ENCODE measurements at regions not wholly inside any gene's neighbourhood (a gene's known extent, or its start where the extent isn't known, plus 50 kb on each side); places are given as distances from the start of the nearest gene placed in this dataset.

GRCh38 chr12:22788913-22789312, 163.9 kb downstream of the ETNK1 start:
- DNase-seq, result no peak

GRCh38 chr12:22792138-22792537, 167.2 kb downstream of the ETNK1 start:
- no peaks in the 10 kb centered on the region for H3K4me1 ChIP-seq (ENCODE audit: low read depth)
- TF ChIP-seq CTCF (IDR thresholded peaks at IDR 0.05), result no peak
- ATAC-seq (no peak), DNase-seq (no peak)
- no peaks in the 10 kb centered on the region for H3K9me3 ChIP-seq
- no peak overlapping the region for H3K4me3 ChIP-seq
- intact Hi-C loops (cut with DNase I, micrococcal nuclease), result no loop called here
- H3K36me3 ChIP-seq (ENCODE audit: low read depth), result no peaks in the 10 kb centered on the region

More at GRCh38 chr12:22788913-22789312, 163.9 kb downstream of the ETNK1 start:
- H3K9me3 ChIP-seq, result no peaks in the 10 kb centered on the region
- no peaks in the 10 kb centered on the region for H3K4me1 ChIP-seq (ENCODE audit: low read depth)
- H3K36me3 ChIP-seq (ENCODE audit: low read depth), result no peaks in the 10 kb centered on the region
- intact Hi-C loops (cut with DNase I, micrococcal nuclease), result no loop called here
- no peak for ATAC-seq
- no peak for TF ChIP-seq CTCF (IDR thresholded peaks at IDR 0.05)
- H3K4me3 ChIP-seq, result no peak overlapping the region

GRCh38 chr12:22794017-22794416, 169.0 kb downstream of the ETNK1 start:
- H3K9me3 ChIP-seq, result no peaks in the 10 kb centered on the region
- DNase-seq, result no peak
- intact Hi-C loops (cut with DNase I, micrococcal nuclease), result no loop called here

GRCh38 chr12:22796941-22797630, 172.1 kb downstream of the ETNK1 start:
- Histone ChIP-seq H3K36me3 (ENCODE audit: low read depth) (no peaks in the 10 kb centered on the region), H3K9me3 (no peaks in the 10 kb centered on the region), H3K4me1 (ENCODE audit: low read depth) (no peaks in the 10 kb centered on the region), H3K4me3 (no peak overlapping the region)
- no peak for DNase-seq
- no peak for TF ChIP-seq CTCF (IDR thresholded peaks at IDR 0.05)
- intact Hi-C loops (cut with DNase I, micrococcal nuclease), result no loop called here
- ATAC-seq, result no peak

More at GRCh38 chr12:22794017-22794416, 169.0 kb downstream of the ETNK1 start:
- Histone ChIP-seq H3K4me3 (no peak overlapping the region), H3K36me3 (ENCODE audit: low read depth) (no peaks in the 10 kb centered on the region), H3K4me1 (ENCODE audit: low read depth) (no peaks in the 10 kb centered on the region)
- TF ChIP-seq CTCF (IDR thresholded peaks at IDR 0.05), result no peak
- no peak for ATAC-seq

GRCh38 chr12:22797701-22798100, 172.7 kb downstream of the ETNK1 start:
- H3K4me1 ChIP-seq (ENCODE audit: low read depth), result no peaks in the 10 kb centered on the region
- no peaks in the 10 kb centered on the region for H3K36me3 ChIP-seq (ENCODE audit: low read depth)
- no peak overlapping the region for H3K4me3 ChIP-seq
- no peak for ATAC-seq
- DNase-seq, result no peak
- no peak for TF ChIP-seq CTCF (IDR thresholded peaks at IDR 0.05)
- intact Hi-C loops (cut with DNase I, micrococcal nuclease), result no loop called here
- no peaks in the 10 kb centered on the region for H3K9me3 ChIP-seq

- no peaks in the 10 kb centered on the region for H3K4me1 ChIP-seq (ENCODE audit: low read depth)
- ATAC-seq (no peak), DNase-seq (no peak)
- intact Hi-C loops (cut with DNase I, micrococcal nuclease), result no loop called here
- no peaks in the 10 kb centered on the region for H3K9me3 ChIP-seq
- no peak overlapping the region for H3K4me3 ChIP-seq
- H3K36me3 ChIP-seq (ENCODE audit: low read depth), result no peaks in the 10 kb centered on the region
- TF ChIP-seq CTCF (IDR thresholded peaks at IDR 0.05), result no peak
These were observed 173.1 kb downstream of the ETNK1 start for GRCh38 chr12:22798116-22798515.
